GM19351 (cell line): ENCODE measurements at regions not wholly inside any gene's neighbourhood (a gene's known extent, or its start where the extent isn't known, plus 50 kb on each side); places are given as distances from the start of the nearest gene placed in this dataset.

ENCODE experiments used
- ATAC-seq: cut with Tn5 transposase; IDR thresholded peaks from one replicate; pipeline ENCODE4 v1.9.1; 2021; ENCODE audit warnings: mild to moderate bottlenecking, moderate library complexity; ENCODE audit not compliant: unreplicated experiment

DNA sequence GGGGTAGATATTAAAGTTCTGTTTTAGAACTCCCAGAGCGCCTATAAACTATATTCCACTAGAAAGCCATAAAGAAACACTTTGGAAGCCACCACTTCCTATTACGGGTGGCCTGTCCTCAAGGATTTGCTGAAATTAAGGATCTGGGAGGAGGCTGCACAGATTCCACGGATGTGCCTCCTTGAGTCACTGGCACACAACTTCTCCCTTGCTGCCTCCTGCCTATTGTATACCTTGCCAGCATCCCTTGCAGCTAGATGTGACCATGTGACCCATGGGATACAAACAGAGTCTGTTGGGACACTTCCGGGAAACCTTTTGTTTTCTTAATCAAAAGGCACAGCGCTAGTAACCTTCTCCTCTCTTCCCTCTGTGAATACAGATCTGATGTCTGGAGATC is 263.0 kb downstream of the C16orf95 start:
- no peak for ATAC-seq

DNA sequence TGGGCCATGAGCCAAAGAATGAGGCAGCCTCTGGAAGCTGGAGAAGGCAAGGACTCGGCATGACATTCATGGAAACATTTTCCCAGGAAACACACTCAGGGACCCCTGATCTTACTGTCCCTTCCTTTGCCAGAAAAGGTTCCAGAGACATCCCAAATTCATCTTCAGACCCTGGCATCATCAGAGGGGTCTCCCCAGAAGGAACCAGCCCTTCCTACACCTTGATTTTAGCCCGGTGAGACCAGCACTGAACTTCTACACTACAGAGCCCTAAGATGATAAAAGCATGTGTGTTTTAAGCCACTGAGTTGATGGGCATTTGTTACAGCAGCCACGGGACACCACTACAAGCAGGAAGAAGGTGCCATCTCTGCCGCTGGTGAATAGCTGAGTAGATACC is 262.3 kb downstream of the C16orf95 start:
- no peak for ATAC-seq

DNA sequence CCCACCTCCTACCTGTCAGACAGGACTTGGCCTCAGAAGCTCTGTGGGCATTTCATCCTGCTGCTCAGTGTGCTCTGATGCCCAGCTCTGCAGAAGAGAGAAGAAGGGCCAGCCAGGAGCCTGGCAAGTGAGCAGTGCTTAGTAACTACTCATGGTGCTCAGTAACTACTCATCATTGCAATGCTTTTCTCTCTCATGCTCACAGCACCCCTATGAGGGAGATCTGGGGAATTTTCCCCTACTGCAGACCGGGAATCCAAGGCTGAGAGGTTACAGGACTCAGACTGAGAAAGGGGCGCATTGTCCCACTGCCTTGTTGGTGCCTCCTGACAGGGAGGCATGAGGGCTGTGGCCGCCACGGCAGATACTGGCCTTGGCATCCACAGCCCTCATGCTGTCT is 261.1 kb downstream of the C16orf95 start:
- ATAC-seq = no peak

DNA sequence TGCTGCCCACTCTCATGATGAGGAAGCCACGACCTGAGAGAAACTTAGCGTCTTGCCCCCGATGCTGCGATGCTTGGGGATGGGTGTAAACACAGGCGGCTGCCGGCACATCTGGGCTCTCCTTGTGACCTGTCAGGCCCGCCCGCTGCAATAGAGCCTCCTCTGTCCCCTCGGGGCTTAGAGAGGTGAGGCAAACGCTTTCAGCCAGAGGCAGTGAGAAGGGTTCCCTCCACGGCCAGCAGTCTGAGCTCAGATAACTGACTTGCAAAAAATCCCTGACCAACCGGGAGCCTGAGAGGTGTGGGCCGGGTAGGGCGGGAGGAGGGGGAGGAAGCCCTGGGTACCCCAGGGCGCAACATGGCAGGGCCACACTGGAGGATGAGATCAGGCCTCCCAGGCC is 260.6 kb downstream of the C16orf95 start:
- ATAC-seq = no peak

DNA sequence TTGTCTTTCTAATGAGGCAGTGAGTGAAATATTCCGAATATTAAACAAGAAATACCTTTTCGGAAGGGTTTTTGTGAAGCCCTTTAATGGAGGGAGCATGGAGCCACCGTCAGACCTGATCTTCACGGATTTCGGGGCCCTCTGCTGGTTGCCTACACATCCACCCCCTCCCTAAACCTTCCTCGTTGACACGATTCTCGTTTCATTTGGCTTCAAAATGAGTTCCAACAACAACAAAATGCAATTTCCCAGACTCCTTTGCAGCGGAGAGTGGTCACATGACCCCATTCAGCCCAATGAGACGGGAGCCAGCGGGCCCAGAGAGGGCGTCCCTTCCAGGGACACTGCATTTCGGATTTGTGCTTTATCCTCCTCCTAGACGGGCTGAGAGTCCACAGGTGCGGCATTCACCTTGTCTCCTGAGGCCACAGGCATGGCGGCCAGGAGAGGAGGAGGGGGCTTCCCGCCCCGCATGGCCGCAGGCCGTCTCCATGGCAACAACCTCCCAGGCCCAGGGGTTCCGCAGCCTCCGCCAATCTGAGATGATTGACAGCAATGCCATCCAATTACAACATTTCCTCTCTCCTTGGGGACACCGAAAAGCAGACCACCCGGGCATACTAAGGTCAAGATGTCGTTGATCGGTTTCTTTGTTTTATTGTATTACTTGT is 259.8 kb downstream of the C16orf95 start:
- no peak for ATAC-seq

DNA sequence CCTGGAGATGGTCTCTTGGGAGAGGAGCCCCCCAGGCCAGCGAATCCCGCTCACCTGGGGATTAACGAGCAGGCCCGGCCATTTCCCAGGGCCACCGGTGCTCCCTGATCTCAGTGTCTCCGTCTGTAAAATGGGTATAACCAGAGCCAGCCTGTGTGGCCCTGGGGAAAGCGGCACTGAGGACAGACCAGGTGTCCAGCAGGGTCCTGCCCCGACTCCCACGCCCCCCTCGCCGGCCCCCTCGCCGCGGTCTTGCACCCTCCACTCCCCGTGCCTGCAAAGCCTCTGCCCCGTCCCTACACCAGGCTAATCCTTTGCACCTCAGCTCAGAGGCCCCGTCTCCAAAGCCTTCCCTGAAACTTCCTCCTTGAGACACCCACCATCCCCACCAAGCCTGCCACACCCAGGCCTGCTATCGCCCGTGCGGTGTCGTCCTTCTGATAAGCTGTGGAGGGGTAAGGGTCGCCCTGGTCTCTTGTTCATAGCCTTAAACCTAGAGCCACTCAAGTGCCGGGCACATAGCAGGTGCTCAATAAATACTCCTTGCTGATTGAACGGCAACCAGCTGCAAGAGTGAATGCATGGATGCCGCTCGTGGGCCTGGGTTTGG is 259.1 kb downstream of the C16orf95 start:
- no peak for ATAC-seq

DNA sequence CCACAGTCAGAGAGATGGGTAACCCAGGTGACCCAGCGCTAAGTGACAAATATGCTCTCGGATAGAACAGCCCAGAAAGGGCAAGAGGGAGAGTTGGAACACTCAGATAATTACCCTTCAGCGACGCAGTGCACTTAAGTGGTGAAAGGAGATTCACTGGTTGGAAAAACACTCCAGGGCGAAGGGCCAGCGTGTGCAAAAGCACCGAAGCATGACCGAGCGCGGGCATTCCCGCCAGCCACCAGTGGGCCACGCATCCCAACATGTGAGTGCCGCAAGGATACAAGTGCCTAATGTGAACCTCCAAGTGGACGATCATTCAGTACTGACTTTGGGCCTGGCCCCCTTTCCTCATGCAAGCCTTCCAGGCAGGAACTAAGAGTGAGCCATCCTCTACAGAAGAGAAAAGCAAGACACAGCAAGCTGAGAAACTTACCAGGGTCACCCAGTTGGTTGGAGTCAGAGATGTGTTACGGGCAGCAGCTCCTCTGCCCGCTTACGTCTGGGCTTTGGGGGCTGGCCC is 258.4 kb downstream of the C16orf95 start:
- ATAC-seq = no peak

DNA sequence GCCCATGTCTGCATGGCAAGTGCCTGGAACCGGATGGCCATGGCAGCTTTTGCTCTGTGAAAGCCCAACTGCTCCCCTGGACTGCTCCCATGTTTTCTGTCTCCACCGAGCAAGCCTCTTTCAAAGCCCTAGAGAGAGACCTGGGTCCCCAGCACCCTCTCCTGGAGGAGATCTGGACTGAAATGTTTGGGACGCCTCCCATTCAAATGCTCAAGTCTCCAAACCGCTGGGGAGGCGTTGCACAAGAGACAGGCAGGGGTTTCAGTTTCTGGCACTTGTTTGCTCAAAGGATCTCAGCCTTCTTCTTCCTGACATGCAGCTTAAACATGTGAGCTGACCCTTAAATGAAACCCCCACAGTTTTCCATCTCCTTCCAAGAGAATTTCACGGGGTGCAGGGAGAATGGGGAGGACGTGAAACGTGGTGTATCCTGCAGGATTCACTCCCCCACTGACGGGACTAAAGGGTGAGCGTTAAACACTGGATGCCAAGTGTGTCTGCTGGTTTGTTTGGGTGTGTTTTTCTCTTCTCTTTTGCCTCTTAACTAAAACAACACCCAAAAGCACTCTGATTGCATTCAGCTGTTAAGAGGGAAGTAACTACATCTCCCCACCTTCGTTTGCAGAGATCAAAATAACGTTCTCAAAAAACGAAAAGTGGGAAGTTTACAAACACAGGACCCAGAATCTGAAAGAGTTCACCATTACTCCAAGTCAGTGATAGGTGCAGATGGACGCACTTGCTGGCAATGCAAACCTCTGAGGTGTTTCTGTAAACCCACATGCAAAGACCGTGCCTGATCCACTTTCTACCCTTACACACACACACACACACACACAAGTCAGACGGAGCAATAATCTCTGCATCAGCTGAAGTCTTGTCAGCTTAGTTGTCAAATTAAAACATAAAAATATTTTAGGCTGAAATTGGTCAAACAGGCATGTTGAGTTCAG is 256.9 kb downstream of the C16orf95 start:
- ATAC-seq = no peak

DNA sequence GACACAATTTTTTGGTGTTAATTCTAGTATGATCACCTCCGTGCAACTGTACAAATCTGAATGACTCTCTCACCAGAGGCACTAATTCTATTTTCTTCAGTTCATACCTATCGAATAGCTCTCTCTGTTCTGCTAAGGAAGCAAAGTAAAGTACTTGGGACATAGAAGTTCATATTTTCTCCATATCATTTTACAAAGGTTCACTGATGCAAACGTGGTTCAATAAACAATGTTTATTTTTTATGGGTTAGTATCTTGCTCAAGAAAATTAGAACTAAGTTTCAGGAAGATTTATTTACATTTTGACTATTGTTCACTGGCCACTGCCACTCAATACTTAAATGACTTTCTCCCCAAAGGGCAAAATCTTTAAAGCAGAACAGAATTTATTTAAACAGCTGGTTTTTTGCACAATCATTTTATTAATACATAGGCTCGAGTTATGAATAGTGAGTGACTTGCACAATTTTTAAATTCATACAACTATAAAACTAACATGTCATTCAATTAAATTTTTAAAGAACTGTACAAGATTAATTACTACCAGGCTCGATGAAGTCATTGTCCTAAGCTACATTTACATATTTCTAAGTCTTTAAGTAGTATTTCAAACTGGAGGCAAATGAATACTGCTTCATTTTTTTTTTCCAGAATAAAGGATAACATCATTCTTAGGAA is 255.8 kb downstream of the C16orf95 start:
- ATAC-seq = no peak

DNA sequence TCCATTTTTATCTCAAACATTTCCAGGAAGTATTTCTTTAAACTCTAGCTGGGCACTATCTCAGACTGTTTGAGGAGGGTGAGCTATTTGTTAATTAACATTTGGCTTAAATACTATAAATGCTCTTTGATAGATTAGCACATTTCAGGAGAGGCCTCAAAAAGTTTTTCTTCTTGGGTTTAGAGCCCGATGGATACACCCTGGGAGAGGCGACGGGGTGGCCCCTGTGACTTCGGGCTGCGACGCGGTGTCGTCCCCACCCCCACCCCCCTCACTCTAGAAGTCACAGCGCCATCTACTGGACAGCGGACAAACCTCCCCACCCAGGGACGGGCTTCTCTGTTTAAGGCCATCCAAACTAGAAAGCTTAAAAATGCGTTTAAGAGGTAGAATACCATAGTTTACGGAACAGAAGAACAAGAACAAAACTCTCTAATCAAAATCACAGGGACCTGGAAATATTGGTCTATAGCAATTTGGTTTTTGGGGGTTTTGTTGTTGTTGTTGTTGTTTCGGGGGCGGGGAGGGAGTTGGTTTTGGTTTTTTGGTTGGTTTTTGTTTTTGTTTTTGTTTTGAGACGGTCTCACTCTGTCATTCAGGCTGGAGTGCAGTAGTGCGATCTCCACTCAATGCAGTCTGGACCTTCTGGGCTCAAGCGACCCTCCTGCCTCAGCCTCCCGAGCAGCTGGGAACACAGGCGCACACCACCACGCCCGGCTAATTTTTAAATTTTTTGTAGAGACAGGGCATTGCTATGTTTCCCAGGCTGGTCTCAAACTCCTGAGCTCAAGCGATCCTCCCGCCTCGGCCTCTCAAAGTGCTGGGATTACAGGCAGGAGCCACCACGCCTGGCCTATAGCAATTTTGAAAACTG is 254.4 kb downstream of the C16orf95 start:
- no peak for ATAC-seq

DNA sequence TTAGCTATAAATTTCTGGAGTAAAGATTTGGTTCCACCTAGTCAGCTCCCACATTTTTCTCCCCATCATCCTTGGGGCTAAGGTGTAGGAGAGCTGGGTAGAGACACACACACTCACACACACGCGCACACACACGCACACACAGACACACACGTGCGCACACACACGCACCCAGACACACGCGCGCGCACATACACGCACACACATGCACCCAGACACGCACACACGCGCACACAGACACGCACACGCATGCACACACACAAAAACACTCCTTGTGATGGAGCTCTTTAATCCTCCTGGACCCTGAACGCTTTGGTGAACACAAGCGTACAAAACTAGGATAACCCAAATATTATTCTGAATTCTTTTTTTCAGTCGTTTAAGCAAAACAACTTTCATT is 253.6 kb downstream of the C16orf95 start:
- ATAC-seq = no peak

DNA sequence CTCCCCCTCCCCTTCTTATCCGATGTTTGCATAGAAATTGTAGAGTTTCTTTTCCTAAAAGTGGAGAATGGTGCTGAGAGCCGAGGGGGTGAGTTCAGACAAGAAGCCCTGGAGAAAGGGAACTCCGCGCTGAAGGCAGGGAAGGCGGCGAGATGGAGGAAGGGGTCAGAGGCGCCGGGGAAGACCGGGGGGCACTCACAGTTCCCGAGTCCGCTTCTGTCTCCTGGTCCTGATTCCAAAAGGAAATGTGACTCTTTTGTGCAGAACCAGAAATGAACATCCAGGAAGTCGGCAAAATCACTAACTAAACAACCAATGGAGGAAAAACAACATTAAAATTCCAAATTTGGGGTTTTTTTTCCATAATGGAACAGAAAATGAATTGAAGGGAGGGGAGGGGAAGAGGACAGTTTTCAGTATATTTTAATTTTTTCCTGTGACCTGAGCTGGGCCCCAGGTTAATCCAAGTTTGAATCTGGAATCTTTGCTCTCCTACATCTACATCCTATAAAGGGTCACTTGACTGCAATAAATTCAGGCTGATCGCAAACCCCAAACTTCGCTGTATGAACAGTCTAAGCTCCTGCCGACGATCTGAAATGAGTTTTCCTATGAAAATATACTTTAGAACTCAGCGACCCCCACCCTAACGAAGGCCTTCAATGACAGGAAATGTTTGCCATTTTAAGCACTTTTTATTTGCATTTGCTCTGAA is 252.3 kb downstream of the C16orf95 start:
- ATAC-seq = no peak

DNA sequence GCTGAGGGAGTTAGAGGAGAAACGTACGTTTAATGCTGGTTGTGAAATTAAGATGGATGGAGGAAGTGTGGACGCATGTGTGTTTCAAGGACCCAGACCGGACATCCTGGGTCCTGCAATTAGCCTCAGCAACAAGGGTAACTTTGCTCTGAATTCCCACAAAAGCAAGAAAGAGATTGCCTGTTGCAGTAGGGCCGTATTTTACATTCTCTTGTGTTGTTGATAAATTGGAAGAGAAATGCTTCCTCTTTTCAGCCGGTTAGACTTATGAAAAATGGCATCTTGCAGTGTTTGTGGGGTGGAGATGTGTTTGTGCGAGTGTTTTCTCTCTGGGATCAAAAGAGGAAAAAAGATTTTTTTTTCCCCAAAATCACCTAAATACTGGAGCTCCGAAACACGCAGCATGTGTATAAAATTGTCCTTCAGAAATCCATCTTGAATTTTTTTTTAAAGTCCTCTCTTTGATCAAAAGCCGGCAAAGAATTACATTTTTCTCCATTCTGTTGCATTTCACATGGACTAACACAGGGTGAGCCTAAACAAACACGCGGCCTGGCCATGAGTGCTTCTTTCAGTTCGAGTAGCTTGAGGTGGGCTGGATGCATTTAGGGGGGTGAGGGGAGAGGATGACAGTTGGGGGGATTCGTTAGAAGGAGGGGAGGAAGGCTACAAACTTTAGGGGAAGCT is 251.6 kb downstream of the C16orf95 start:
- no peak for ATAC-seq

DNA sequence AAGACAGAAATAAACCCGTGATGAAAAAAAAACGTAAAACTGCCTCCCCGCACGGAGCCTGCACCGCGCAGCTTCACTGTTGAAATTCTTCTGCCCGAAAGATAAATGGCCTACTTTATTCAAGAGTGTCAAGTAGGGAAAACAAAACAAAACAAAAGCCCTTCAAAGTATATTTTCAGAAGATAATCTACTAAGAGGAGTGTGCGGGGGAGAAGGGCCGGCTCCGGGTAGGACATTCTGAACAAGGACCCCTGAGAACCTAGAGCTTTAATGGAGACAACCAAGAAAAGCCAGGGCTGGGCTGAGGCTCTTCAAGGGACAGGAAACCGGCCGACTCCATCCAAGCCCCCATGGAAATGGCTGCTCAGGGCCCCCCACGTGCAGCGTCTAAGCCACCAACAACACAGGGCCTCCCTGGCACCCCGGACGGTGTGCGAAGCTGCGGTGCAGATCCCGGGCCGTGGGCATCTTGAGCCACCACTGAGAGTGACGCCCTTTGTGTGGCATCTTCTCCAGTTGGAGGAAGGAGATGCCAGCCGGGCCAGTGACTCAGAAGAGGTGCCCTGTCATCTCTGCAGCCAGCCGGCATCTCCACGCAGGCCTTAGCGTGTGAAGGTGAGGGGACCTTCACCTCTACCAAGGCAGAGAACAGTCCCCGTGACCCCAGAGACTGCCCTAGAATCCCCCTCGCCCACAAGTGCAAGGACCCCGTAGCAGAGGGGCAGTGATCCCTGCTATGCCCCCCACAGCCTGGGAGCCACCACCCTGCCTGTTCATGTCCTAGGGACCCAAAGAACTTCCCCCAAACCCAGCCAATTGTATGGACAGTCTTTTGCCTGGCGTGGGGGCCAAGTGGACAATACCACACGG is 250.8 kb downstream of the C16orf95 start:
- no peak for ATAC-seq

DNA sequence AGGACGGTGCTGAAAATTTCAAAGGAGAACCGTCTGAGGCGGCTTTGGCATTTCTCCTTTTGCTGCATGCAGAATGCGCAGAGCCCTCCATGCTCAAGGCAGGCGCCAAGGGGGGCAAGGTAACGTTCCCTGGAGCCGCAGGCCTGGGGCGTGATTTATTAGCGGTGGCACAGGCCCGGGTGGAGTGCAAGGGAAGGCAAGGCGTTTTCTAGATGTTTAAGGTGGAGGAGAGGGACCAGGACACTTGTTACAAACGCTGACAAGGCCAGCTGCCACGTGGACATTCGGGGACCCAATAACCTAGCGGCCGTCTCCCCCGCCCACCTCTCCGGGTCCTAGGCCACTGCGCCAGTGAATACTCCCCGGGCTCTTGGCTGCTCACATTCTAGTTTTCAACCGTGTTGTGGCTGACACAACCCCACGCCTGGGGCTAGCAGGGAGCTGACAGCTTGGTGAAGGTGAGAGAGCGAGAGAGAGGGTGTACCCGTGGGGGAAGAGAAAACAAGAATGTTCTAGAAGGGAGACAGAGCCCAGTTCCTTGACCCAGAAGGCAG is 250.1 kb downstream of the C16orf95 start:
- ATAC-seq = no peak

DNA sequence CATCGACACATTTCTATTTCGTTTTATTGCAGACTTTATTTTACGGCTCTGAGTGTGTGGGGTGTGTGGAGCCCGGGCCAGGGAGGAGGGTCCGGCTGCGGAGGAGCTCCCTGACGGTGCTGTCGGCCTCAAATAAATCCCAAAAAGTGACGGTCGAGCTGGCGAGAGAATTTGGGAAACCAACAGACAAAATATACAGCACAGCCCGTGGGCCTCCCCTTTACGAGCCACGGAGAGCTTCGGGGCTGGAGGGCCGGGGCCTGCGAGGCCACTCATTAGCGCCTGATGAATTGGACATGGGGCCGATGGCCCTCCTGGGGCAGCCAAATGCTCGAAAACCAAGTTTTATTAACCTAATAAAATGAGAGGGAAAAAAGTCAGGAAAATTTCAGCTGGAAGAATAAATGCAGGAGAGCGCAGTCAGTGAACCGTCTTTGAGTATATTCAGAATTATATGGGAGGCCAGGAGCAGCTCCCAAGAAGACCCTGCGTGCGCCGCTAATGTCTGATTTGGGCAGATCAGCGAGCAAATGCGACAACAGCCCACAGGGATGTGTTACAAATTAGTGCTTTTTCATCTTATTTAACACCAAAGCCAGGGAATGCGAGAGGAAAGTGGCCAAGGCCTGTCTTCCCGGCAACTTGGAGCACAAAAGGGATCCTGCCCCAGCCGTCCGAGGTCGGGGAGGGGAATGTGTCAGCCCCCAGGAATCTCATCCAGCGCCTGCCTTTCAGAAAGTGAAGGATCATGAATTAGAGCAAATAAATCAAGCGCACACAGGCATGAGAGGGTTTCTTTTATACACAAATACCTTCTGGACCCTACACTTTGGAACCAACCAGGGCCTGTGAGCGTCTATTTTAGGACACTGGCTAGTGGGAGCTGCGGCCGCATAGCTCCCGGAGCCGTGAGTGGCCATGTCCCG is 249.1 kb downstream of the C16orf95 start:
- no peak for ATAC-seq

DNA sequence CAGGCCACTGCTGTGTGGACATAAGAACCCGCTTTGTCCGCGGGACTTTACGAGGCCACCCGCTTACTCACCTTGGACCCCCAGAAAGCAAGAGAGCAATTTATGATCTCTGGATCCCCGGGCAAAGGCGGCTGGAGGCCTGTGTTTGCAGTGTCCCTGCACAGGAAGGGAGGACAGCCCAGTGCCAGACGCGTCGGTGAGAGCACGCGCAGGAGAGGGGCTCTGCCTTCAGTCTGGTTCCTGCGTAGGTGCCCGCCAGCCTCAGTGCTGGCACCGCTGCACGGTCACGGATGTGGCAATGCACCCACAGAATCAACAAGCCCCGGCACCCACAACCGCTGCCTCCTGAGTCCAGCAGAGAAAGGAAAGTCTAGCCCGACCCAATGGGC is 248.4 kb downstream of the C16orf95 start:
- ATAC-seq = no peak
